GM18508 (cell line): ENCODE measurements at regions not wholly inside any gene's neighbourhood (a gene's known extent, or its start where the extent isn't known, plus 50 kb on each side); places are given as distances from the start of the nearest gene placed in this dataset.
"Not testable (repeated sequence)": the region's sequence is repeated elsewhere in the genome, so short reads cannot be mapped to it uniquely, and the experiment has no call there.

Source experiments
- ATAC-seq: cut with Tn5 transposase; IDR thresholded peaks from one replicate; pipeline ENCODE4 v1.9.1; 2021; ENCODE audit warnings: moderate number of reproducible peaks; ENCODE audit not compliant: insufficient read depth, unreplicated experiment

DNA sequence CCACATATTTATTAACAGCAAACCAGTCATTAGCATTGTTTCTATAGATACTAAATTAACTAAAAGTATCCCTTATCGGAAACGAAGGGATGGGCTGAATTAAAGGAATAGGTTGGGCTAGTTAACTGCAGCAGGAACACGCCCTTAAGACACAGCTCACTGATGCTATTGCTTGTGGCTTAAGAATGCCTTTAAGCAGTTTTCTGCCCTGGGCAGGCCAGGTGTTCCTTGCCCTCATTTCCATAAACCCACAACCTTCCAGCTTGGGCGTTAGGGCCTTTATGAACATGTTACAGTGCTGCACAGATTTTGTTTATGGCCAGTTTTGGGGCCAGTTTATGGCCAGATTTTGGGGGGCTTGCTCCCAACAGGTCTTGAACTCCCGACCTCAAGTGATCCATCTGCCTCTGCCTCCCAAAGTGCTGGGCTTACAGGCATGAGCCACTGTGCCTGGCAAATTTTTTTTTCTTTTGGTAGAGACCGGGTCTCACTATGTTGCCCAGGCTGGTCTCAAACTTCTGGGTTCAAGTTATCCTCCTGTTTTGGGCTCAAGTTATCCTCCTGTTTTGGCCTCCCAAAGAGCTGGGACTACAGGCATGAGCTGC lies 90.1 kb upstream of the GRIN2A start:
- ATAC-seq: not testable (repeated sequence)

DNA sequence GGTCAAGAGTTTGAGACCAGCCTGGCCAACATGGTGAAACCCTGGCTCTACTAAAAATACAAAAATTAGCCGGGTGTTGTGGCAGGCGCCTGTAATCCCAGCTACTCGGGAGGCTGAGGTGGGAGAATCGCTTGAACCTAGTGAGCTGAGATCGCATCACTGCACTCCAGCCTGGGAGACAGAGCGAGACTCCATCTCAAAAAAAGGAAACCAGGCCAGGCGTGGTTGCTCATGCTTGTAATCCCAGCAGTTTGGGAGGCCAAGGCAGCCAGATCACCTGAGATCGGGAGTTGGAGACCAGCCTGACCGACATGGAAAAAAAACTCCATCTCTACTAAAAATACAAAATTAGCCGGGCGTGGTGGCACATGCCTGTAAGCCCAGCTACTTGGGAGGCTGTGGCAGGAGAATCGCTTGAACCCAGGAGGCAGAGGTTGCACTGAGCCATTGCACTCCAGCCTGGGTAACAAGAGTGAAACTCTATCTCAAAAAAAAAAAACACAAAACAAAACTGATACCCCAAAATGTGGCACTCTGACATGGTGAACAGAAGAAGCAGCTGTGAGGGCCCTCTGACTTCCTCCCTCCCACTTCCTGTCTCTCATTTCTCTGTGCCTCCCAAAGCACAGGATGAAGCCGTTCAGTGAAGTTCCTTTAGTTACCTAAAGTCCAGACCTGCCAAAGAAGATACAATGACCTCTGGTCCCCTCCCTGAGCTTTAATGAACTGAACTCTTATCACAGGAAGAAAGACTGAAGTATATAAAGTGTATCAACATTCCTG lies 93.2 kb upstream of the GRIN2A start:
- ATAC-seq: not testable (repeated sequence)

DNA sequence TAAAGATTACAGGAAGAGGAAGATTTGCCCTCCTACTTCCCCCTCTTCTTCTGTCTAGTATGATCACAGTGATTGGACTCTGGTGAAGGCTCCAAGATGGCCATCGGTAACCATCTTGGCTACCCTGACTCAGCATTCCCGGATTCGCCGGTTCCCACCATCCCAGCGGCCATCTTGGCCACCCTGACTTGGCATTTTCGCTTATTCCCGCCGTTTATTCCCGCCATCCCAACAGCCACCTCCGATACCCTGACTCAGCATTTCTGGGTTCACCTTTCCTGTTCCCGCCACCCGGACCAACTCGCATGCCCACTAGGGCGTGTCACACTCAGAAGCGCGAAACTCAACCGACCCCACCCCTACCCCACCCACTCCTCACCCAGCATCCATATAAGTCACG lies 95.4 kb upstream of the GRIN2A start:
- ATAC-seq: no peak

DNA sequence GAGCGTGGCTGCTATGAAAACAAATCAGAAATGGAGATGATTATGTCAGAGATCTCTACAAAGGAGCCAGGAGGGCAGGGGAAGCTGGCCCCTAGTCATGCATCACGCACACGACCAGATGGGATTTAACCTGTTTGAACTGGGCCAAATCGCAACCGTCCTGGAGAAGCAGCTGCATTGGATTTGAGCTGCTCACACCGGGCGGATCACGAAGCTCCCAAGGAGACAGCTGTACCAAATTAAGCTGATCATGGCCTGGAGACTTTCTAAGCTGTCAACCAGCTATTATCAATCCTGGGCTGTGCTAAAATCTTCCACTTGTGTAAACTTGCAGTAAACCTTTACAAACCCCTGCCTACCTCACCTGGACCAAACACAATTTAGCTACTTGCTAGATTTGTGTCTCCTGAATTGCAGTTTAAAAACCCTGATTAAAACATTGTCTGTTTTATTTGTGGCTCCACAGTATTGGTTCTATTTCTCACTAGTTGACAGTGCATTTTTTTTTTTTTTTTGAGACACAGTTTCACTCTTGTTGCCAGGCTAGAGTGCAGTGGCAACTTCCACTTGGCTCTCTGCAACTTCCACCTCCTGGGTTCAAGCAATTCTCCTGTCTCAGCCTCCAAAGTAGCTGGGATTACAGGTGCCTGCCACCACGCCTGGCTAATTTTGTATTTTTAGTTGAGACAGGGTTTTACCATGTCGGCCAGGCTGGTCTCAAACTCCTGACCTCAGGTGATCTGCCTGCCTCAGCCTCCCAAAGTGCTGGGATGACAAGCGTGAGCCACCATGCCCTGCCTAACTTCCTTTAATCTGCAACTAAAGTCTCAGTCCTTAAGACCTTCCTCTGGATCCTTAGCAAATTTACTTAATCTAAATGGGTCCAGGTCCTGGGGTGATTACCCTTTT lies 98.3 kb upstream of the GRIN2A start:
- no peak for ATAC-seq

DNA sequence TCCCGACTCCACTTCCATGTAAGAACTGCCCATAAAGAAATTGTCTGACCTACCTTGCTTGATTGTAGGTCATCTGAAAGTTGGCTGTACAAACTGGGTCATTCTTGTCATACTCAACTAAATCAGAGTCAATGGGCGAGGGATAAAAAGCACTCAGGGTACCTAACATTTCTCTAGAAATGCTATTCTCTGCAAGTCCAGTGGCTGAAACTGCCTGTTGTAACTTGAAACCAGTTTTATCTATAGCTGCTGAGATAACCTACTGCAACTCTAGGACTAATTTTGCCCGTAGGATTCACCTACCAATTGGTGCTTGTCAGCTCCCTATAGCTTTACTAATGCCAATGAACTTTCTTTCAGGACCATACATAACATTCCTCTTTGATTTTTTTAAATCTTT lies 100.1 kb upstream of the GRIN2A start:
- ATAC-seq: no peak

DNA sequence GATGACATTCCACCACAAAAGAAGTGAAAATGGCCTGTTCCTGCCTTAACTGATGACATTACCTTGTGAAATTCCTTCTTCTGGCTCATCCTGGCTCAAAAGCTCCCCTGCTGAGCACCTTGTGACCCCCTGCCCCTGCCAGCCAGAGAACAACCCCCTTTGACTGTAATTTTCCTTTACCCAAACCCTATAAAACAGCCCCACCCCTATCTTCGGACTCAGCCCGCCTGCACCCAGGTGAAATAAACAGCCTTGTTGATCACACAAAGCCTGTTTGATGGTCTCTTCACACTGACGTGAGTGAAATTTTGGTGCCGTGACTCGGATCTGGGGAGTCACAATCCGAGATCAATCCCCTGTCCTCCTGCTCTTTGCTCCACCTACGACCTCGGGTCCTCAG lies 101.0 kb upstream of the GRIN2A start:
- not testable (repeated sequence) for ATAC-seq

DNA sequence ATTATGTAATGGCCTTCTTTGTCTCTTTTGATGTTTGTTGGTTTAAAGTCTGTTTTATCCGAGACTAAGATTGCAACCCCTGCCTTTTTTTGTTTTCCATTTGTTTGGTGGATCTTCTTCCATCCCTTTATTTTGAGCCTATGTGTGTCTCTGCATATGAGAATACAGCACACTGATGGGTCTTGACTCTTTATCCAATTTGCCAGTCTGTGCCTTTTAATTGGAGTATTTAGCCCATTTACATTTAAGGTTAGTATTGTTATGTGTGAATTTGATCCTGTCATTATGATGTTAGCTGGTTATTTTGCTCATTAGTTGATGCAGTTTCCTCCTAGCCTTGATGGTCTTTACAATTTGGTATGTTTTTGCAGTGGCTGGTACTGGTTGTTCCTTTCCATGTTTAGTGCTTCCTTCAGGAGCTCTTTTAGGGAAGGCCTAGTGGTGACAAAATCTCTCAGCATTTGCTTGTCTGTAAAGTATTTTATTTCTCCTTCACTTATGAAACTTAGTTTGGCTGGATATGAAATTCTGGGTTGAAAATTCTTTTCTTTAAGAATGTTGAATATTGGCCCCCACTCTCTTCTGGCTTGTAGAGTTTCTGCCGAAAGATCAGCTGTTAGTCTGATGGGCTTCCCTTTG lies 95.3 kb upstream of the ATF7IP2 start:
- ATAC-seq: not testable (repeated sequence)

DNA sequence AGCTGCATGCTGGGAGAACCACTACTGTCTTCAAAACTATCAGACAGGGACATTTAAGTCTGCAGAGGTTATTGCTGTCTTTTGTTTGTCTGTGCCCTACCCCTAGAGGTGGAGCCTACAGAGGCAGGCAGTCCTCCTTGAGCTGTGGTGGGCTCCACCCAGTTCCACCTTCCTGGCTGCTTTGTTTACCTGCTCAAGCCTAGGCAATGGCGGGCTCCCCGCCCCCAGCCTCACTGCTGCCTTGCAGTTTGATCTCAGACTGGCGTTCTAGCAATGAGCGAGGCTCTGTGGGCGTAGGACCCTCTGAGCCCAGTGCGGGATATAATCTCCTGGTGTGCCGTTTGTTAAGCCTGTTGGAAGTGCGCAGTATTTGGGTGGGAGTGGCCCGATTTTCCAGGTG lies 93.7 kb upstream of the ATF7IP2 start:
- ATAC-seq: not testable (repeated sequence)

DNA sequence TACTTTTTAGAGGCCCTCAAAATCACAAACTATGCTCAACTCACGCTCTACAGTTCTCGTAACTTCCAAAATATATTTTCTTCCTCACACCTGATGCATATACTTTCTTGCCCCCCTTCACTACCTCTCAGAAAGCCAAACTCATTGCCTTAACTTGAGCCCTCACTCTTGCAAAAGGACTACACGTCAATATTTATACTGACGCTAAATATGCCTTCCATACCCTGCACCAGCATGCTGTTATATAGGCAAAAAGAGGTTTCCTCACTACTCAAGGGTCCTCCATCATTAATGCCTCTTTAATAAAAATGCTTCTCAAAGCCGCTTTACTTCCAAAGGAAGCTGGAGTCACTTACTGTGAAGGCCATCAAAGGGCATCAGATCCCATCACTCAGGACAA lies 92.9 kb upstream of the ATF7IP2 start:
- ATAC-seq: not testable (repeated sequence)

DNA sequence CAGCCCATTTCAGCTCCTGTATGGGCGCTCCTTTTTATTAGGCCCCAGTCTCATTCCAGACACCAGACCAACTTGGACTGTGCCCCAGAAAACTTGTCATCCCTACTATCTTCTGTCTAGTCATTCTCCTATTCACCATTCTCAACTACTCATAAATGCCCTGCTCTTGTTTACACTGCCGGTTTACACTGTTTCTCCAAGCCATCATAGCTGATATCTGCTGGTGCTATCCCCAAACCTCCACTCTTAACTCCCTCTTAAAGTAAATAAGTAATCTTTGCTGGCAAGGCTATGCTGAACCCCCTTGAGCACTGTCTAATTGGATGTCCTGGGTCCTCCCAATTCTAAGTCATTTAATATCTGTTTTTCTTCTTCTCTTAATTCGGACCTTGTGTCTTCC lies 91.7 kb upstream of the ATF7IP2 start:
- not testable (repeated sequence) for ATAC-seq

DNA sequence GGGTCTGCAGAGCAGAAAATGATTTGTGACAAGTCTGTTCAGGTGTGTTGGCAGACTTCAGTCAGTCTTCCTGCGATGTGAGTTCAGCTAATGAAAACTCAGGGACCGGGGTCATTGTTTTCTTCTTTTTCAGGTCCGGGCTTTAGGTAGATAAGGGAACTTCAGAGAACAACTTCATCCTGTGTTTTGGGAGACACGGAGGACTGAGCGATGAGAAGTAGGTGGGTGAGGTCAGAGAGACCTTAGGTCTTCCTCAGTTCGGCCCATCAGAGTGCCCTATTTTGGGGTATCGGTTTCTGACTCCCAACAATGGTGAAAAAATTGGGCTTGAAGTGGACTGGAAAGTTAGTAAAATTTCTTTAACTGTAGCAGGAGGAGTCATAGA lies 88.9 kb upstream of the ATF7IP2 start:
- ATAC-seq: no peak

DNA sequence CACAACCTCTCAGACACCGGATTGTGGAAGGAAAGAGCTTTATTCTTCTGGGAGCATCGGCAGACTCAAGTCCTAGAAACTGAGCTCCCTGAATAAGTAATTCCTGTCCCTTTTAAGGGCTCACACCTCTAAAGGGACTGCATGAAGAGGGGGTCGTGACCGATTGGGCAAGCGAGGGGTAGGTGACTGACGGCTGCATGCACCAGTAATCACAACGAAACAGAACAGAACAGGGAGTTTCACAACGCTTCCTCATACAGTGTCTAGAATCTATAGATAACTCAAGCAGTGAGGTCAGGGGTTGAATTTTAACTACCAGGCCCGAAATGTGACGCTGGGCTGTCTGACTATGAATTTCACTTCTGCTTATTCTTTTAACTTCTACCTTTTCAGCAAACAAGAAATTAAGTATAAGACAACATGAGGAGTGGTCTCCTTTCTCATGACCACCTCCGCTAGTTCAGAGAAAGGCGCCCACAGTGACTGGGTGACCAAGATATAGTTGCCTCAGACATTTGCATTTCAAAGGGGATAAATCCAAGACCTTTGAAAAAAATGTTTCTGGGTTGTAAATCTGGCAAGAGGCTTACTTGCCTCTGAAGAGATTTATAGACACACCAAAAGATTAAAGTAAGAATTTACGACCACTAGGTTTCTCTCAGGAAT lies 88.4 kb upstream of the ATF7IP2 start:
- peak; percentile 81 for ATAC-seq

DNA sequence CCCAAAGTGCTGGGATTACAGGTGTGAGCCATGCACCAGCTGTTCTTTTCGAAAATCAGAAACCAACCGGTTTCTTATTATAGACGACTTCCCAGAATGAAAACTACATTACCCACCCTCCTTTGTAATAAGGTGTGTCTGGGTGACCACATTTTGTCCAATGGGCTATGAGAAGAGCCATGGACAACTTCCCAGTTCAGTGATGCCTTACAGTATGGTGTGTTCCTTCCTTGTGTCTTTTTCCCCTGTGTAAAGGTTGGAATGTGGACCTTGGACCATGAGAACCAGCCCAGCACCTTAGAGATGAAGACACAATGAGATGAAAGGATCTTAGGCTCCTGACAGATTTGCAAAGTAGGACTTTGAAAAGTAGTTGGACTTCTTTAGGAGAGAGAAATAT lies 85.0 kb upstream of the ATF7IP2 start:
- no peak for ATAC-seq

DNA sequence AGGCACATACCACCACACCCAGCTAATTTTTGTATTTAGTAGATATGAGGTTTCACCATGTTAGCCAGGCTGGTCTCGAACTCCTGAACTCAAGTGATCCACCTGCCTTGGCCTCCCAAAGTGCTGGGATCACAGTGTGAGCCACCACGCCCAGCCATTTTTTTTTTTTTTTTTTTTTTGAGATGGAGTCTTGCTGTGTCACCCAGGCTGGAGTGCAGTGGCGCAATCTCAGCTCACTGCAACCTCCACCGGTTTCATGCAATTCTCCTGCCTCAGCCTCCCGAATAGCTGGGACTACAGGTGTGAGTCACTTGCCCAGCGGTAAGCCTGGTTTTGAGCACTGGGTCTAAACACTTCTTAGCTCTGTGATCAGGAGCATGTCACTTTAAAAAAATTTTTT lies 84.3 kb upstream of the ATF7IP2 start:
- ATAC-seq: not testable (repeated sequence)

DNA sequence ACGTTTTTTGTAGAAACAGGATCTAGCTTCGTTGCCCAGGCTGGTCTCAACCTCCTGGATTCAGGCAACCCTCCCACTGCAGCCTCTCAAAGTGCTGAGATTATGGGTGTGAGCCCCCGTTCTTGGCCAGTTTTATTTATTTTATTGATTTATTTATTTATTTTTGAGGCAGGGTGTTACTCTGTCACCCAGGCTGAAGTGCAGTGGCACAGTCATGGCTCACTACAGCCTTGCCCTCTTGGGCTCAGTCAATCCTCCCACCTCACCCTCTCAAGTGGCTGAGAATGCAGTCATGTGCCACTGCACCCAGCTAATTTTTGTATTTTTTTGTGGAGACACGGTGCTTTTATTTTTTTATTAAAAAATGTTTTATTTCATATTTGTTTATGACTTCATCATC lies 79.9 kb upstream of the ATF7IP2 start:
- no peak for ATAC-seq

DNA sequence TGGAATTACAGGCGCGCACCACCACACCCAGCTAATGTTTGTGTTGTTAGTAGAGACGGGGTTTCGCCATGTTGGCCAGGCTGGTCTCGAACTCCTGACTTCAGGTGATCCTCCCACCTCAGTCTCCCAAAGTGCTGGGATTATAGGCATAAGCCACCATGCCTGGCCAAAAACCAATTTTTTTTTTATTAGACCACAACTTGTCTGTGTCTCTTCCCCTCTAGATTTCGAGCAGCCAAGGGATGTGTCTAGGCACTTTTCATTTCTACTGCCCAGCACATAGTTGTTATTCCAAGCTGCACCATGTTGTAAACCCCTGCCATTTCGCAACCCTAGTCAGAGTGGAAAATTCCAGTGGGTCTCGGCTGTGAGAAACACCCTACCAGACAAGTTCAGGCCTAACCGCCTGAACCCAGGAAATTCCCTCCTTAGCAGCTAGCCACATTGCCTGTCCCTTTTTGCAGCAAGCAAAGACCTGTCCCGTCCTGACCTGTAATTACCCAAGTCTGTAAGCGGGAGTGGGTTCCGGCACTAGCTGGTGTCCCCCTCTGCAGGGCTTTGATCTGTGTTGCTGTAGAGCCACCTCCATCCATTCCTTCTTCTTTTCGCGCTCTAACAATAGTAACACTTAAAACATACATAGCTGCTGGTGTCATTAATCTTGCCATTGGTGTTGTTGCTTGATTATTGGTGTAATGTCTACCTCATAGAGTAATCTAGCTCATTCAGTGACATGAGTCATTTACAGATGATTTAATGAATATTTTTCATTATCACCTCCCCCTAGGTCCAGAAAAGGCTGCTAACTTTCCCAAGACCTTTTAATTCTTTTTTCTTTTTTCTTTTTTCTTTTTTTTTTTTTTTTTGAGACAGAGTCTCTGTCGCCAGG lies 77.3 kb upstream of the ATF7IP2 start:
- no peak for ATAC-seq

DNA sequence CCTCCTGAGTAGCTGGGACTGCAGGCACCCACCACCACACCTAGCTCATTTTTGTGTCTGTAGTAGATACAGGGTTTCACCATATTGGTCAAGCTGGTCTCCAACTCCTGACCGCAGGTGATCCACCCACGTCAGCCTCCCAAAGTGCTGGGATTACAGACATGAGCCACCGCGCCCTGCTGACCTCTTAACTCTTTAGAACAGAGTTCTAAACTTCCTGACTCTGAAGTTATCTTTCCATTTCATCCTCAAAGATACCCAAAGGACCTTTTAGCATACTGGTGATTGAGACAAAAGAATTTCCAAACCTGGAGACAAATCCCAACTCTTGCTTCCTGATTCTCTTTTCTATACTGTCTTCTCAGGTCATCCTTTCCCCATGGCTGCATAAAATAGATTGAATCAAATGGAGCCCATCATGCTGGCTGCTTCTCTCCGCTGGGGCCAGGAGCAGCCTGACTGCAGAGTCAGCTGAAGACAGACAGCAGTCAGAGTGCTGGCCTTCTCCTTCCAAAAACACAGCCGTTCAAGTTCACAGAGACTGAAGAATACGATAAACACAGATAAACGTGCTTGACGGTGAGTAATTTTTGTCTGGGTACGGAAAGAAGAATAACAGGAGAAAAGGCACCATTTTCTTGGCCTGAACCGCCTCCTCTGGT lies 76.5 kb upstream of the ATF7IP2 start:
- no peak for ATAC-seq

DNA sequence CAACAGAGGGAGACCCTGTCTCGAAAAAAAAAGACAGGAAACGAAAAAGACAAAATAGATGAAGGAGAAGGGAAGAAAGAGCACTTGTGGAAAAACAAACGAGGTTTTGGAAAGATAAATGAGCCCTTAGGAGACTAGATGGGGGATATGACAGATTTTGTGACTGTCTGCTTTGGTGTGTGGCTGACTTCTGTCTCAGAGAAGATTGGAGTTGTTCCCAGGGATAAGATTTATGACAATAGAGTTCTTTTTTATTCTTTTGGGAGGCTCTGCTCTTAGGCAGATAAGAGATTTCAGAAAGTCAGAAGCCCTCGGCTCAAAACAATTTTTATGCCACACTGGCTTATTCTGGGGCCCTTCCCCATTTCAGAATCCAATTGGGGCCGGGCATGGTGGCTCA lies 73.9 kb upstream of the ATF7IP2 start:
- no peak for ATAC-seq
